Activated CD8-positive, alpha-beta memory T cell treated with anti-CD3 and anti-CD28 coated beads for 36 hours (primary cell): ENCODE measurements at regions not wholly inside any gene's neighbourhood (a gene's known extent, or its start where the extent isn't known, plus 50 kb on each side); places are given as distances from the start of the nearest gene placed in this dataset.

ENCODE experiments used
- CTCF ChIA-PET: fragments of 350-600 bp; sonication (Branson Sonifier 250); formaldehyde crosslinking; loops from one replicate; lab custom pipeline; 2021; ENCODE audit warnings: antibody characterized with exemption; lab: Charles Lee
- POLR2A ChIA-PET: fragments of 350-600 bp; sonication (Branson Sonifier 250); formaldehyde crosslinking; loops from one replicate; lab custom pipeline; 2021; ENCODE audit warnings: antibody characterized with exemption; lab: Charles Lee

GRCh38 chr15:66912001-66912400 is 153.4 kb upstream of the SMAD3 start:
- CTCF ChIA-PET, result interaction anchor here (0.7 to 1.1 kb wide), 2 partner anchors 34 to 925 kb away, joined by 3 to 5 read pairs; no protein-coding TSS in a partner anchor
- POLR2A ChIA-PET, result no interaction called here

DNA sequence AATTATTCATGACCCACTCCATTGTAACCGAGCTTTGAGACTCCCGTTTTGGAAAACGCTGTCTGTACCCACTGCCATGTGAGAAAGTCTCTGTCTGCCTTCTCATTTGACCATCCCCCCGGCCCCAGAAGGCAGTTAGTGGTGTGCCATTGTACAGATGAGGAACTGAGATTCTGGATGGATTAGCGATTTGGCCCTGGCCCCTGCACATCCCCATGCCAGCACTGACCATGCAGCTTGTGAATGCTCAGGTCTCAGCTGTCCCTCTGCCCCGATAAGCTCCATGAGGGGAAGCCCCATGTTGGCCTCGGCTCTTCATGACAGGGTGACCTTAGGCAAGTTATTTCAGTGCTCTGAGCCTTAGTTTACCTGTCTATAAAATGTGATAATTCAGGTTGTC is 153.0 kb upstream of the SMAD3 start:
- ChIA-PET CTCF (interaction anchor here (1.1 kb wide), 1 partner anchor 34 kb away, joined by 5 read pairs; no protein-coding TSS in a partner anchor), POLR2A (no interaction called here)

DNA sequence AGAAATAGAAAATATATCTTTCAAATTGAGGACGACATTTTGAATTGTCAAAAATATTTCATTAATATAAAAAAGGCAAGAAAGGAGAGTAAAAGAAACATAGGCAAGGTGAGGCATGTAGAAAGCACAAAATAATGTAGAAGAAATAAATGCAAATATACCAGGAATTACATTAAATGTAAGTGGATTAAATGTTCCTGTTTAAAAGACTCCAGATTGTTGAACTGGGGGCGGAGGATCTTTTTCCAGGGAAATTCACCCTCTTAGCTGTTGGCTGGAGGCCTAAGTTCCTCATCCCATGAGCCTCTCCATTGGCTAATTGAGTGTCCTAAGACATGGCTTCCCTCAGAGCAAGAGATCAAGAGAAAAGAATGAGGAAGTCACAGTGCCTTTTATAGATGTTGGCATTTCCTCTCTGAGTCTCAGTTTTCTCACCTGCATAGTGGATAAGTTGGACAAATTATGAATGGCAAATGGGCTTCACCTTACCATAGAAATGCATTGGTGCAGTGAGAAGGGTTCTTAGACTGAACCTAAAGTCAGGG is 147.4 kb upstream of the SMAD3 start:
- ChIA-PET POLR2A (no interaction called here), CTCF (no interaction called here)

DNA sequence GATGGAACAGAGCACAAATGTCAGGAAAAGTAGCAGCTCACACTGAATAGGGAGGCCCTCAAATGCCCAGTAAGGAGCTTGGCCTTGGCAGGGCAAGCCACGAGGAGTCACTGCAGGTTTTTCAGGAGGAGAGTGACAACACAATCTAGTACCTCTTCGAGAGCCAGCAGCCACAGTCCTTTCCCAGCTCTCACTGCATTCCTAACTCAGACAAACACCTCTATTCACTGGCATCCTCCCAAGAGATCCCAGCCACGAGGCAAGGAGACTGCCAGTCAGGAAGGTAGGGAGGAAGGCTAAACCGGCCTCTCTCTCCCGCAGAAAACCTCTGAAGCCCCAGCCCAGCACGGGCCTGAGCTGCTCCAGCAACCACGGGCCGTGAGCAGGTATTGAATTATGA is 146.0 kb upstream of the SMAD3 start:
- ChIA-PET POLR2A (no interaction called here), CTCF (interaction anchor here (0.9 to 1.5 kb wide), 2 partner anchors 18 to 27 kb away, joined by 3 read pairs; no protein-coding TSS in a partner anchor)

GRCh38 chr15:66921319-66921915 is 144.0 kb upstream of the SMAD3 start:
- CTCF ChIA-PET, result no interaction called here
- POLR2A ChIA-PET, result no interaction called here

- ChIA-PET POLR2A (no interaction called here), CTCF (interaction anchor here (0.7 kb wide), 1 partner anchor 10 kb away, joined by 3 read pairs; no protein-coding TSS in a partner anchor)
Observed at GRCh38 chr15:66922608-66923007, 142.8 kb upstream of the SMAD3 start.

DNA sequence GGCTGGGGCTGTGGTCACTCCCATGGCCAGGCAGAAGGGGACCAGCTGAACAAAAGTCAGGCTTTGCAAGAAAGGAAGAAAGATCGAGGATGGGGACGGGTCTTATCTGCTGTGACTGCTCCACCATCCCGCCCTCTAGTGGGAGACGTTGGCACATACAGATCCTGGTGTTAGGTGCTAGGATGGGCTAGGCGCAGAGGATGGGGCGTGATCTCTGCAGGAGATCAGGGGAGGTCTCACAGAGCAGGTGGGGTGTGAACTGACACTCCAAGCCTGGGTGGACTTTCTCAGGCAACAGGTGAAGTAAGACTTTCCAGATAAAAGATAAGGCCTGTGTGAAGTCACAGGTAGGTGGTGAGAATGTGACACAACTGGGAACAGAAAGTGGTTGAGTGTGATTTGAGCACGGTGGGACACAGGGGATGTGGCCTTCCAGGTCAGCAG is 141.9 kb upstream of the SMAD3 start:
- POLR2A ChIA-PET, result no interaction called here
- CTCF ChIA-PET, result interaction anchor here (0.7 kb wide), 1 partner anchor 9 kb away, joined by 3 read pairs; no protein-coding TSS in a partner anchor

GRCh38 chr15:66924889-66925288 is 140.5 kb upstream of the SMAD3 start:
- POLR2A ChIA-PET, result no interaction called here
- CTCF ChIA-PET, result no interaction called here

DNA sequence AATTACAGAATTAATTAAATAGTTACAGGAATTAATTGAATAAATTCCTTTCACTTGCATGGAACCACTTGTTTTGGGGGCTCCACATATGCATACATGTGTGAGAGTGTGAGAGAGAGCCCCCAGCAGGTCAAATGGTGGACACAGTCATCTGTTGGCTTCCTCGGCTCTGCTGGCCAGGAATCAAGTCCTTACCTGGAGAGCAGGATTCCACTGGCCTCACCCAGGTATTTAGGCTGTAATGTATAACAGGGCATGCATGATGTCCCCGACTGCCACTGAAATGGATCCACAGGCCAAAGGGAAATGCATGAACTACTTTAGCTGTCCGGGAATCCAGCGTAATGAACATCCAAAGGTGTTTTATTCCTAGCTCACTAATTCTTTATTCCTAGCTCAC is 139.7 kb upstream of the SMAD3 start:
- POLR2A ChIA-PET, result no interaction called here

GRCh38 chr15:66927201-66928077 is 138.0 kb upstream of the SMAD3 start:
- CTCF ChIA-PET, result no interaction called here

More for the DNA sequence above, 139.7 kb upstream of the SMAD3 start:
- CTCF ChIA-PET, result no interaction called here

GRCh38 chr15:66928101-66928500 is 137.3 kb upstream of the SMAD3 start:
- POLR2A ChIA-PET, result no interaction called here
- CTCF ChIA-PET, result no interaction called here

More at GRCh38 chr15:66927201-66928077, 138.0 kb upstream of the SMAD3 start:
- POLR2A ChIA-PET, result no interaction called here

DNA sequence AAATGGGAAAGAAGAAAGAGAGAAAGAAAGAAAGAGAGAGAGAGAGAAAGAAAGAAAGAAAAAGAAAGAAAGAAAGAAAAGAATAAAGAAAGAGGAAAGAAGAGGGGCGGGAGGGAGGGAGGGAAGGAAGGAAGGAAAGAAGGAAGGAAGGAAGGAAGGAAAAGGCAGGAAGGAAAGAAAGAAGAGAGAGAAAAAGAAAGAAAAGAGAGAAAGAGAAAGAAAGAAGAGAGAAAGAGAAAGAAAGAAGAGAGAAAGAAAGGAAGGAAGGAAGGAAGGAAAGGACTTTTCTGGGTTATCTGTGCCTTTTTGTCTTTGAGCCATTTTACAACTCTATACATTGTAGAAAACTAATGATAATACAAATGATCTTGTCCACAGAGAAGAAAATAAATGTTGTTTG is 136.6 kb upstream of the SMAD3 start:
- ChIA-PET CTCF (no interaction called here), POLR2A (no interaction called here)

DNA sequence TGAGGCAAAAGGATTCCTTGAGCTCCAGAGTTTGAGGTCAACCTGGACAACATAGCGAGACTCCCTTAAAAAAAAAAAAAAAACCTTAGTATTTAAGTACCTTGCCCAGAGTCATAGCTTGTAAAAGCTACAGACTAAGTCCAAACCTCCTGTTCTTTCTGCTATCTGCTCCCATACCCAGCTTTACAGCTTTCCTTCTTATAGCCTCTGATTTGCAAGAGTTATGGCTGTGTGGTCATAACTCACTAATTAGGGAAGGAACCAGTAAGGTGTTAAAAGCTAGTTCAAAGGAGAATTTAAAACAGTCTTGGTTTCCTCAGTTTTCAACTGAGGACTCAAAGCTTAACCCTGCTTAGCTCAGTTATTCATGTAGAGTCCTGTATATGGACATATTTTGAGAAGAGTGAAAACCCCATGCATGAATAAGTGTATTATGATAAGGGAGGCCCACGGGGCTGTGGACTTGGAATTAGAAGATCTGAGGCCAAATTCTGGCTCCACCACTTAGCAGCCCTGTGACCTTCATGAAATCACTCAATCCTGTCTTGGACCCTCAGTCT is 135.5 kb upstream of the SMAD3 start:
- CTCF ChIA-PET, result interaction anchor here (1.7 kb wide), 1 partner anchor 17 kb away, joined by 3 read pairs; no protein-coding TSS in a partner anchor
- POLR2A ChIA-PET, result no interaction called here

DNA sequence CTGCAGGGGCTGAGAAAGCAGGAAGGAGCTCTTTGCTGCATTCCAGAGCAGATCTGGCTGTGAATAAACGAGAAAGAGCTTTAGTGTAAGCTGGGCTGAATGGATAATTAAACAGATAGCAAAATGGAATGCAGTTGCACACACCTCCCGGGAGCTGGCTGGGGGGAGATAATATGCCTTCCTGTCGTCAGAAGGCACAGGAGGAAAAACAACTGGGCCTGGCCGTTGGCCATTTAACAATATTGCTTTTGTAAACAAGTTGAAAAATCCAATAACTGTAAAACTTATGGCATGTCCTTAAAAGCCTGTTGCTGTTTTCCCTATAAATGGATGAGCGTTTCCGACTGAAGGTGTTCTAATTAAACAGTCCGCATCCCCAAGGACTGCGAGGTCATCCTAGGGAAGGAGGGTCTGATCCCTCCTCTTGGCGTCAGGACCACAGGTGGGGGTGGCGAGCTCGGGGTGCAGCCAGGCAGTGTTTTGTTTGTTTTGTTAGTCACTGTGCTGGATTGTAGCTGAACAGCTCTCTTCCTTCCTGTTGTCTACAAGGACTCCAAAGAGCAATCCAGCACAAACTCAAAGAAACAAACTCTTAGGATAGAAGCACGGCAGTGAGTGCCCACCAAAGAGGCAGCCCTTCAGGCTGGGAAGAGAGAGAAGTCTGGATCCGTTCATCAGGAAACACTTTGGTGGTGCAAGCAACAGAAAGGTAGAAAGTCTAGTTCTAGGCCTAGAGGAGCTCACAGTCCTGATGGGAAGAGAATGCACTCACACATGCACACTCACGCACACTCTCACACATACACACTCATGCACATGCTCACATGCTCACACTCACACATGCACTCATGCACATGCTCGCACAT is 133.4 kb upstream of the SMAD3 start:
- POLR2A ChIA-PET, result no interaction called here

GRCh38 chr15:66932634-66933024 is 132.8 kb upstream of the SMAD3 start:
- ChIA-PET POLR2A (no interaction called here), CTCF (interaction anchor here (1.0 kb wide), 1 partner anchor 10 kb away, joined by 3 read pairs; no protein-coding TSS in a partner anchor)

More for the DNA sequence above, 133.4 kb upstream of the SMAD3 start:
- CTCF ChIA-PET, result interaction anchor here (1.0 kb wide), 1 partner anchor 9 kb away, joined by 3 read pairs; no protein-coding TSS in a partner anchor

DNA sequence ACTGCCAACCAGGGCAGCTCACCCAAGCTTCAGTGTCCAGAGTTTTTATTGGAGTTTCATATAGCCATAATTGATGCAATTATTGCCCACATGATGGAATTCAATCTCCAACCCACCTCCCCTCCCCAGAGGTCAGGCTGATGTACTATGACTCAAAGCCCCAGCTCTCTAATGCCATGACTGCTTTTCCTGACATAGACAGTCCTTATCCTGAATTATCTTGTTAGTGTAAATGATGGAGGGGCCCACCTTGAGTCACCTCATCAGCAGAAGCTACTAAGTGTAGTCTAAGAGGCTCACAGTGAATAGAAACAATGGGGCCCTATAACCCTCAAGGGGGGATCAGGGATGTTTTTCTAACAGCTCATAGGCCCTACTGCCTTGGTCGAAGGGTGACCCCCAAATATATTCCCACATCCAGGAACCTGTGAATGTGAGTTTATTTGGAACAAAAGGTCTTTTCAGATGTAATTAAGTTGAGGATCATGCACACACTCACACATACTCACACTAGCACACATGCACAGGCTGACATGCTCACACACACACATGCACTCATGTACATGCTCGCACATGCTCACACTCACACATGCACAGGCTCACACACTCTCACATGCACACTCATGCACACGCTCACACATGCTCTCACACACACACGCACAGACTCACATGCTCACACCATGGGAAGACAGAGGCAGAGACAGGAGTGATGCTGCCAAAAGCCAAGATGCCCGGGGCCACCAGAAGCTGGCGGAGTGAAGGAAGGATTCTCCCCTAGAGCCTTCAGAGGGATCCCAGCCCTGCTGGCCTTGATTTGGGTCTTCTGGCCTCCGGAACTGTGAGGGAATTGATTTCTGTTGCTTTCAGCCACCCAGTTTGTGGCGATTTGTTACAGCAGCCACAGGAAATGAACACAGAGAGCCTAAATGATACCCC is 131.2 kb upstream of the SMAD3 start:
- ChIA-PET CTCF (interaction anchor here (0.5 to 1.5 kb wide), 2 partner anchors 12 to 511 kb away, joined by 3 to 4 read pairs; no protein-coding TSS in a partner anchor), POLR2A (no interaction called here)

DNA sequence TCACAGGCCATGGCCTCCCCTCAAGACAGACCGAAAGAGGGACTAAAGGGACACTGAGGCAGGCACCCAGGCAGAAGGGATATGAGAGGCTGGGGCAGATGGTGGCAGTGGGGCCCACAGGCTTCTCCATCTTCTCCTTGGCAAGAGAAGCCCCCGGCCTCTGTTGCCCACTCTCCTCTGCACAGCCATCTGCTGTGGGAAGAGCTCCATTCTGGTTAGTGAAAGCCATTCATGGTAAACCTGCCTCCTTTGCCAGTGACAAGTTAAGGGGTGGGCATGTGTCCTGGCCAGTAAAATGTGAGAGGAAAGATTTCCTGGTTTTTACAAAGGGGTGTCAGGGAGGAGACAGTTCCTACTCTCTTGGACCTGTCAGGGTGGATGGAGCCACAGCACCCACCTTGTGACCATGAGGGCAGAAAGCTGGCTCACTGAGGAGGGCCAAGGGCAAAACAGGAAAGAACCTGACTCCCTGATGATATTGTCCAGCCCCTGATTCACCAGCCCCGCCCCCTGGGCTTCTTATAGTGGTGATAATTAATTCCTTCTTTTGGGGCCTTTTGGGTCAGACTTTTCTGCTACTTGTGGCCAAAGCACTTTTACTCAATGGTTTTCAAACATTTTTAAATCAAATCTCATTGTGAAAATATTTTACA is 130.4 kb upstream of the SMAD3 start:
- CTCF ChIA-PET, result no interaction called here
- POLR2A ChIA-PET, result no interaction called here
